Gastrocnemius medialis (tissue), 4 donors: ENCODE measurements at regions not wholly inside any gene's neighbourhood (a gene's known extent, or its start where the extent isn't known, plus 50 kb on each side); places are given as distances from the start of the nearest gene placed in this dataset.

Experiments used
- POLR2A ChIP-seq, 2 donors: fragments of 450-650 bp; IDR thresholded peaks; one replicate each; pipeline ENCODE4 v1.6.1; 2017; ENCODE audit warnings: antibody characterized with exemption in 2 of 2, mild to moderate bottlenecking in 2 of 2, moderate library complexity in 2 of 2
- TF ChIP-seq, protein P1 (sequence below), 5 experiments: fragments of 450-650 bp in 3 of 5; fragments of 200-600 bp in 2 of 5; sonication (generic) in 2 of 5; IDR thresholded peaks in 4 of 5; conservative IDR thresholded peaks in 1 of 5; 1 replicate in 4 of 5; 2 replicates in 1 of 5; pipeline ENCODE4 v1.5.1; 2016 to 2019; ENCODE audit warnings: antibody characterized with exemption in 5 of 5, mild to moderate bottlenecking in 3 of 5, moderate library complexity in 3 of 5

DNA sequence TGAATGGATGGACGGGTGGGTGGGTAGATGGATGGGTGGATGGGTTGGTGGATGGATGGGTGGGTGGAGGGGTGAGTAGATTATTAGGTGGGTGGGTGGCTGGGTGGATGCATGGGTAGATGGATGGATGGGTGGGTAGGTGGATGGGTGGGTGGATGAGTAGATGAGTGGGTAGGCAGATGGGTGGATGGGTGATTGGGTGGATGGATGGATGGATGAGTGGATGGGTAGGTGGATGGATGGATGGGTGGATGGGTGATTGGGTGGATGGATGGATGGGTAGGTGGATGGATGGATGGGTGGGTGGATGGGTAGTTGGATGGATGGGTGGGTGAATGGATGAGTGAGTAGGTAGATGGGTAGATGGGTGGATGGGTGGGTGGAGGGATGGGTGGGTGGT lies 59.6 kb upstream of the ADGRA1 start:
- TF ChIP-seq, protein P1, sequence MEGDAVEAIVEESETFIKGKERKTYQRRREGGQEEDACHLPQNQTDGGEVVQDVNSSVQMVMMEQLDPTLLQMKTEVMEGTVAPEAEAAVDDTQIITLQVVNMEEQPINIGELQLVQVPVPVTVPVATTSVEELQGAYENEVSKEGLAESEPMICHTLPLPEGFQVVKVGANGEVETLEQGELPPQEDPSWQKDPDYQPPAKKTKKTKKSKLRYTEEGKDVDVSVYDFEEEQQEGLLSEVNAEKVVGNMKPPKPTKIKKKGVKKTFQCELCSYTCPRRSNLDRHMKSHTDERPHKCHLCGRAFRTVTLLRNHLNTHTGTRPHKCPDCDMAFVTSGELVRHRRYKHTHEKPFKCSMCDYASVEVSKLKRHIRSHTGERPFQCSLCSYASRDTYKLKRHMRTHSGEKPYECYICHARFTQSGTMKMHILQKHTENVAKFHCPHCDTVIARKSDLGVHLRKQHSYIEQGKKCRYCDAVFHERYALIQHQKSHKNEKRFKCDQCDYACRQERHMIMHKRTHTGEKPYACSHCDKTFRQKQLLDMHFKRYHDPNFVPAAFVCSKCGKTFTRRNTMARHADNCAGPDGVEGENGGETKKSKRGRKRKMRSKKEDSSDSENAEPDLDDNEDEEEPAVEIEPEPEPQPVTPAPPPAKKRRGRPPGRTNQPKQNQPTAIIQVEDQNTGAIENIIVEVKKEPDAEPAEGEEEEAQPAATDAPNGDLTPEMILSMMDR (IDR thresholded peaks at IDR 0.05 in 4 of 5, conservative IDR thresholded peaks at IDR 0.05 in 1 of 5), result no peak
- no peak for TF ChIP-seq POLR2A (IDR thresholded peaks at IDR 0.05)
